ENCODE measurements at regions not wholly inside any gene's neighbourhood (a gene's known extent, or its start where the extent isn't known, plus 50 kb on each side); places are given as distances from the start of the nearest gene placed in this dataset.

- Histone ChIP-seq H2AFZ (ENCODE audit: low read length) (no peak overlapping the region), H3F3A (ENCODE audit: insufficient read depth, low read length) (no peaks in the 10 kb centered on the region), H3K36me3 (replicated peaks; ENCODE audit: insufficient read depth, low read length) (no peaks in the 10 kb centered on the region), H3K4me3 (ENCODE audit: low read length) (no peak overlapping the region), H3K4me2 (ENCODE audit: low read depth, low read length) (no peak overlapping the region), H3K27ac (ENCODE audit: low read length) (no peak overlapping the region), H3K79me2 (ENCODE audit: low read length) (no peaks in the 10 kb centered on the region), H3K27me3 (replicated peaks; ENCODE audit: insufficient read depth, low read length) (peaks cover under 1% of the 10 kb centered on the region; the same call in 1 of the 2 replicates), H3K9ac (ENCODE audit: low read length) (no peak overlapping the region), H3K9me3 (replicated peaks; ENCODE audit: insufficient read depth, low read length) (no peaks in the 10 kb centered on the region), H3K4me1 (ENCODE audit: low read length) (no peaks in the 10 kb centered on the region), H3K9me2 (replicated peaks; ENCODE audit: insufficient read depth, low read length) (no peaks in the 10 kb centered on the region), H4K20me1 (ENCODE audit: insufficient read depth, low read length) (no peaks in the 10 kb centered on the region)
- TF ChIP-seq, protein P1, sequence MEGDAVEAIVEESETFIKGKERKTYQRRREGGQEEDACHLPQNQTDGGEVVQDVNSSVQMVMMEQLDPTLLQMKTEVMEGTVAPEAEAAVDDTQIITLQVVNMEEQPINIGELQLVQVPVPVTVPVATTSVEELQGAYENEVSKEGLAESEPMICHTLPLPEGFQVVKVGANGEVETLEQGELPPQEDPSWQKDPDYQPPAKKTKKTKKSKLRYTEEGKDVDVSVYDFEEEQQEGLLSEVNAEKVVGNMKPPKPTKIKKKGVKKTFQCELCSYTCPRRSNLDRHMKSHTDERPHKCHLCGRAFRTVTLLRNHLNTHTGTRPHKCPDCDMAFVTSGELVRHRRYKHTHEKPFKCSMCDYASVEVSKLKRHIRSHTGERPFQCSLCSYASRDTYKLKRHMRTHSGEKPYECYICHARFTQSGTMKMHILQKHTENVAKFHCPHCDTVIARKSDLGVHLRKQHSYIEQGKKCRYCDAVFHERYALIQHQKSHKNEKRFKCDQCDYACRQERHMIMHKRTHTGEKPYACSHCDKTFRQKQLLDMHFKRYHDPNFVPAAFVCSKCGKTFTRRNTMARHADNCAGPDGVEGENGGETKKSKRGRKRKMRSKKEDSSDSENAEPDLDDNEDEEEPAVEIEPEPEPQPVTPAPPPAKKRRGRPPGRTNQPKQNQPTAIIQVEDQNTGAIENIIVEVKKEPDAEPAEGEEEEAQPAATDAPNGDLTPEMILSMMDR (IDR thresholded peaks at IDR 0.05; ENCODE audit: low read length): no peak
- TF ChIP-seq EZH2 (optimal IDR thresholded peaks at IDR 0.05; ENCODE audit: low read depth, low read length) (no peak), EZH2phosphoT487 (IDR thresholded peaks at IDR 0.05; ENCODE audit: low read length) (no peak)
- no peak for DNase-seq
These were observed 163.4 kb upstream of the GLI2 start for GRCh38 chr2:120572226-120572625.

DNA sequence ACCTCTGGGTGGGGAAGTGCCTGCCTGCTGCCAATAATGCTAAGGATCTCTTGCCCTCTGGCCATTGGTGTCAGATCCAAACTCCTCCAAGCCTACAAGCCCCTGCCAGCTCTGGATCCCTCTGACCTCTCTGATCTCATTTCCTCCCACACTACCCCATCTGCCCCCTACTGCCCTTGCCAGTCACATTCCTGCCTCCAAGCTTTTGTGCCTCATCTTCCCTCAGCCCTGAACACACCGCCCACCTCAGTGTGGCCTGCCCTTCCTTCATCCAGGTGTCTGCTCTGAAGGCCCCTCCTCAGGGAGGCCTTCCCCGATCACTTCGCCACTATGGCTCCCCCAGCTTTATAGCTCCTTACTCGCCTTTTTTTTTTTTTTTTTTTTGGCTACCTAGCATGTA is 161.0 kb upstream of the GLI2 start:
- Histone ChIP-seq H3K27ac (ENCODE audit: low read length) (no peak overlapping the region), H3K79me2 (ENCODE audit: low read length) (no peaks in the 10 kb centered on the region), H3K4me2 (ENCODE audit: low read depth, low read length) (no peak overlapping the region), H4K20me1 (ENCODE audit: insufficient read depth, low read length) (no peaks in the 10 kb centered on the region), H3K4me3 (ENCODE audit: low read length) (no peak overlapping the region), H2AFZ (ENCODE audit: low read length) (no peak overlapping the region), H3K36me3 (replicated peaks; ENCODE audit: insufficient read depth, low read length) (no peaks in the 10 kb centered on the region), H3K9me3 (replicated peaks; ENCODE audit: insufficient read depth, low read length) (no peaks in the 10 kb centered on the region), H3K9ac (ENCODE audit: low read length) (no peak overlapping the region), H3F3A (ENCODE audit: insufficient read depth, low read length) (no peaks in the 10 kb centered on the region), H3K4me1 (ENCODE audit: low read length) (no peaks in the 10 kb centered on the region), H3K9me2 (replicated peaks; ENCODE audit: insufficient read depth, low read length) (no peaks in the 10 kb centered on the region), H3K27me3 (replicated peaks; ENCODE audit: insufficient read depth, low read length) (peaks cover 4% of the 10 kb centered on the region; the same call in 1 of the 2 replicates)
- DNase-seq: no peak
- no peak for TF ChIP-seq EZH2phosphoT487 (IDR thresholded peaks at IDR 0.05; ENCODE audit: low read length)
- no peak for TF ChIP-seq EZH2 (optimal IDR thresholded peaks at IDR 0.05; ENCODE audit: low read depth, low read length)
- TF ChIP-seq, protein P1 (IDR thresholded peaks at IDR 0.05; ENCODE audit: low read length): no peak

GRCh38 chr2:120575966-120576365 is 159.7 kb upstream of the GLI2 start:
- H3K9me2 ChIP-seq (replicated peaks; ENCODE audit: insufficient read depth, low read length): no peaks in the 10 kb centered on the region
- H3K9ac ChIP-seq (ENCODE audit: low read length): no peak overlapping the region
- H2AFZ ChIP-seq (ENCODE audit: low read length): no peak overlapping the region
- H3K79me2 ChIP-seq (ENCODE audit: low read length): no peaks in the 10 kb centered on the region
- H3K4me1 ChIP-seq (ENCODE audit: low read length): no peaks in the 10 kb centered on the region
- H3K4me3 ChIP-seq (ENCODE audit: low read length): no peak overlapping the region
- H3F3A ChIP-seq (ENCODE audit: insufficient read depth, low read length): no peaks in the 10 kb centered on the region
- H3K36me3 ChIP-seq (replicated peaks; ENCODE audit: insufficient read depth, low read length): no peaks in the 10 kb centered on the region
- no peak for DNase-seq
- TF ChIP-seq EZH2phosphoT487 (IDR thresholded peaks at IDR 0.05; ENCODE audit: low read length) (no peak), EZH2 (optimal IDR thresholded peaks at IDR 0.05; ENCODE audit: low read depth, low read length) (no peak)
- TF ChIP-seq, protein P1 (IDR thresholded peaks at IDR 0.05; ENCODE audit: low read length): no peak
- no peak overlapping the region for H3K27ac ChIP-seq (ENCODE audit: low read length)
- H3K9me3 ChIP-seq (replicated peaks; ENCODE audit: insufficient read depth, low read length): no peaks in the 10 kb centered on the region
- no peaks in the 10 kb centered on the region for H4K20me1 ChIP-seq (ENCODE audit: insufficient read depth, low read length)
- peaks cover 4% of the 10 kb centered on the region; the same call in 1 of the 2 replicates for H3K27me3 ChIP-seq (replicated peaks; ENCODE audit: insufficient read depth, low read length)
- no peak overlapping the region for H3K4me2 ChIP-seq (ENCODE audit: low read depth, low read length)

Measured in MM.1S (cell line).